GM23248 (cell line): ENCODE measurements at regions not wholly inside any gene's neighbourhood (a gene's known extent, or its start where the extent isn't known, plus 50 kb on each side); places are given as distances from the start of the nearest gene placed in this dataset.

ENCODE experiments used
- DNase-seq: peaks from one replicate; pipeline ENCODE4 v3.0.0-alpha.2; 2015
- H2AFZ ChIP-seq: fragments of 200-600 bp; sonication (generic); 2 replicates; pipeline ENCODE4 v1.6.1; 2016; ENCODE audit warnings: antibody characterized with exemption
- H3F3A ChIP-seq: fragments of 200-600 bp; sonication (generic); 2 replicates; pipeline ENCODE4 v1.6.1; 2016; ENCODE audit warnings: mild to moderate bottlenecking, antibody characterized with exemption, mixed run types; ENCODE audit not compliant: insufficient read depth
- H3K27ac ChIP-seq: fragments of 200-600 bp; sonication (generic); 2 replicates; pipeline ENCODE4 v1.5.1; 2016; ENCODE audit warnings: mild to moderate bottlenecking
- H3K27me3 ChIP-seq: fragments of 200-600 bp; sonication (generic); replicated peaks from 2 replicates; pipeline ENCODE4 v1.6.1; 2016; ENCODE audit warnings: mild to moderate bottlenecking; ENCODE audit not compliant: insufficient read depth
- H3K36me3 ChIP-seq: fragments of 200-600 bp; sonication (generic); 2 replicates; pipeline ENCODE4 v1.6.1; 2016; ENCODE audit warnings: low read depth, mild to moderate bottlenecking
- H3K4me1 ChIP-seq: fragments of 200-600 bp; sonication (generic); 2 replicates; pipeline ENCODE4 v1.6.1; 2016; ENCODE audit warnings: mild to moderate bottlenecking; ENCODE audit not compliant: insufficient read depth
- H3K4me2 ChIP-seq: fragments of 200-600 bp; sonication (generic); one replicate; pipeline ENCODE4 v1.6.1; 2016; ENCODE audit warnings: mild to moderate bottlenecking; ENCODE audit not compliant: unreplicated experiment
- H3K4me3 ChIP-seq: fragments of 200-600 bp; sonication (generic); 2 replicates; pipeline ENCODE4 v1.5.1; 2016; ENCODE audit warnings: mild to moderate bottlenecking
- H3K79me2 ChIP-seq: fragments of 200-600 bp; sonication (generic); 2 replicates; pipeline ENCODE4 v1.6.1; 2016; ENCODE audit warnings: mild to moderate bottlenecking; ENCODE audit not compliant: insufficient read depth
- H3K9ac ChIP-seq: fragments of 200-600 bp; sonication (generic); 2 replicates; pipeline ENCODE4 v1.6.1; 2016; ENCODE audit warnings: mild to moderate bottlenecking
- H3K9me2 ChIP-seq: fragments of 200-600 bp; sonication (generic); 2 replicates; pipeline ENCODE4 v1.6.1; 2016; ENCODE audit warnings: mixed run types, mild to moderate bottlenecking, moderate library complexity; ENCODE audit not compliant: insufficient read depth
- H3K9me3 ChIP-seq: fragments of 200-600 bp; sonication (generic); one replicate; pipeline ENCODE4 v1.6.1; 2017; ENCODE audit warnings: low read depth
- H4K20me1 ChIP-seq: fragments of 200-600 bp; sonication (generic); 2 replicates; pipeline ENCODE4 v1.6.0; 2016; ENCODE audit not compliant: insufficient read depth
- EZH2 ChIP-seq: fragments of 200-600 bp; sonication (generic); IDR thresholded peaks from 2 replicates; pipeline ENCODE4 v1.6.1; 2018; ENCODE audit warnings: antibody characterized with exemption, mild to moderate bottlenecking; ENCODE audit not compliant: insufficient read depth, poor library complexity, severe bottlenecking
- EZH2phosphoT487 ChIP-seq: fragments of 200-600 bp; sonication (generic); IDR thresholded peaks from 2 replicates; pipeline ENCODE4 v1.6.1; 2018; ENCODE audit warnings: antibody characterized with exemption, moderate library complexity, mild to moderate bottlenecking, low read depth; ENCODE audit not compliant: insufficient read depth
- WGBS, 2 experiments: methylation state at CpG; one replicate each; pipeline ENCODE4 v1.1.6; 2015 to 2017; ENCODE audit warnings: low lambda C conversion rate in 2 of 2, low coverage in 1 of 2; ENCODE audit errors: missing lambda C conversion rate in 2 of 2; 5-methylcytosine and 5-hydroxymethylcytosine counted together
- in situ Hi-C: fragments of 300-500 bp; cut with MboI; formaldehyde crosslinking; loops from 2 replicates; pipeline ENCODE4 v1.15.0; 2020

DNA sequence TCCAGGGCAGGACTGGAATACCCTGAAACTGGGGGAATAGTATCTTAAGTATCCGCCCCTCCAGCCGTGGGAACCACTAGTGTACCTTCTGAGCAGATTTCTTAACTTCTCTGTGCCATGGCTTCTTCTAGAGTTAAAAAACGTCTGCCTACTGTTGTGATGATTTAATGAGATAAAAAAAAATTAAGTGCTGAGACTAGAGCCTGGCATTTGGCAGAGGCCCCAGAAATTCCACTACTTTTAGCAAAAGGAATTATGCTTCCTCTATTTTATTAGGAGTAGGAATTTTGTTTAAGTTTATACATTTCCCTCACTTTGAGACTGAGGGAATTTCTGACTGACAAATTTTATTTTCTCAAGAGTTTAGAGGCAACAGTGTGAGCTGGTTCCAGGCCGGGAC lies 371.2 kb upstream of the B3GAT1 start:
- H3K9ac ChIP-seq: no peak overlapping the region
- H3K9me3 ChIP-seq: no peaks in the 10 kb centered on the region
- H3K36me3 ChIP-seq: no peaks in the 10 kb centered on the region
- H3K27me3 ChIP-seq: no peaks in the 10 kb centered on the region
- no peaks in the 10 kb centered on the region for H3K79me2 ChIP-seq
- no peak overlapping the region for H2AFZ ChIP-seq
- no peak overlapping the region for H3K27ac ChIP-seq
- H4K20me1 ChIP-seq: no peaks in the 10 kb centered on the region
- H3K4me3 ChIP-seq: no peak overlapping the region
- no peaks in the 10 kb centered on the region for H3K9me2 ChIP-seq
- H3F3A ChIP-seq: no peaks in the 10 kb centered on the region
- WGBS, 2 experiments: 5 to 6% methylated on average over 4 of the region's 4 CpGs
- in situ Hi-C loops: no loop called here
- no peak overlapping the region for H3K4me2 ChIP-seq
- no peak for DNase-seq
- no peak for TF ChIP-seq EZH2phosphoT487
- H3K4me1 ChIP-seq: no peaks in the 10 kb centered on the region

DNA sequence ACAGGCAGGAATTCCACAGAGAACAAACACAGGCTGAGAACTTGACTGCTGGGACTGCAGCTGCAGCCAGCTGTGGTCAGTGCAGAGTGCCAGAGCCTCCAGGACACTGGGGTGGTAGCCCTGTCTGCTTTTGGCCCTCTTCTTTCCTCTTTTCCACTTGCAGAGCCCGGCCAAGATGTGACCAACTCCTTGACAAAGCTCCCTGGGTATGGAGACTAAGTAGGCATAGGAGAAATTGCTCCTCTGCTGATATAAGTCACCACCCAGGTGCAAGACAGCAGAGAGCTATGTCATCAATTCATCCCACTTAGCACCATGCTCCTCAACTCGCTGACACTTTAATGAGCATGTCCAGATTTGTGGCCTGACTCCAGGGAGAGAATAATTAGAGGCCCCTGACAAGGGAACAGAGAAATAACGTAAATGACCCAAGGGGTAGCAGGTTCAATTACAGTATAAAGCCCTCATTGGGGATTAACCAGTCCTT lies 369.4 kb upstream of the B3GAT1 start:
- H3K9me2 ChIP-seq: no peaks in the 10 kb centered on the region
- no peak overlapping the region for H2AFZ ChIP-seq
- no peak overlapping the region for H3K9ac ChIP-seq
- no peaks in the 10 kb centered on the region for H4K20me1 ChIP-seq
- H3K4me2 ChIP-seq: no peak overlapping the region
- H3K4me1 ChIP-seq: no peaks in the 10 kb centered on the region
- DNase-seq: no peak
- in situ Hi-C loops: no loop called here
- H3K9me3 ChIP-seq: no peaks in the 10 kb centered on the region
- H3K4me3 ChIP-seq: no peak overlapping the region
- TF ChIP-seq EZH2phosphoT487: no peak
- TF ChIP-seq EZH2: no peak
- H3K79me2 ChIP-seq: no peaks in the 10 kb centered on the region
- H3K36me3 ChIP-seq: no peaks in the 10 kb centered on the region
- no peaks in the 10 kb centered on the region for H3K27me3 ChIP-seq
- 0 to 2% methylated on average over 3 of the region's 3 CpGs for whole genome bisulfite sequencing, 2 experiments
- H3K27ac ChIP-seq: no peak overlapping the region
- H3F3A ChIP-seq: no peaks in the 10 kb centered on the region

DNA sequence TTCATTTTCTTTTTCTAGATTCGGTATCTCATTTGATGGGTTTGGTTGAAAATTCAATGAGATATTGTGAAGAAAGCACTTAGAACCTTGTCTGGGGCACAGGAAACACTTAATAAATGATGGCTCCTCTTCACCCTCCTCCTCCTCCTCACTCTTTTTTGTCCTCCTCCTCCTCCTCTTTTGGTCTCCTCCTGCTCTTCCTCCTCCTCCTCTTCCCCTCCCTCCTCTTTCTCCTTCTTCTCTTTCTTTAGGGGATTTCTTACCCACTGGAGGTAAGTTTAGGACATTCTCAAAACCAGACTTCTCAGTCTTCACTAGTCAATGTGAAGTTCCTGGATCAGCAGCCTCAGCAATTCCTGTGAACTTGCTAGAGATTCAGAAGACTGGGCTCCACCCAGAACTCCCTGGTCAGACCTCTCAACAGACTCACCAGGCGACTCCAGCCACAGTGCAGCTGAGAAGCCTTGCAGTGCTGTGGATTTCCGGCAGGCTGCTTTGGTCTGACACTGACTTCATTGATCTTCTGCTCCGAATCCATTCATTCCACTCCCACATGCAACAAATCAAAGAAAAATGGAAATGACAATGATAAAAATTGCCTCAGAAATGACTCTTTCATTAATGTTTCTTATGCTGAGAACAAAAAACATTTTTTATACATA lies 368.6 kb upstream of the B3GAT1 start:
- H2AFZ ChIP-seq: no peak overlapping the region
- H3K9me3 ChIP-seq: no peaks in the 10 kb centered on the region
- no peak for DNase-seq
- no peaks in the 10 kb centered on the region for H3K4me1 ChIP-seq
- H4K20me1 ChIP-seq: no peaks in the 10 kb centered on the region
- no peak overlapping the region for H3K4me3 ChIP-seq
- TF ChIP-seq EZH2phosphoT487 (no peak), EZH2 (no peak)
- H3K36me3 ChIP-seq: no peaks in the 10 kb centered on the region
- no peak overlapping the region for H3K27ac ChIP-seq
- WGBS, 2 experiments: 8 to 9% methylated on average over 4 of the region's 4 CpGs
- no peak overlapping the region for H3K4me2 ChIP-seq
- H3F3A ChIP-seq: no peaks in the 10 kb centered on the region
- in situ Hi-C loops: no loop called here
- H3K9me2 ChIP-seq: no peaks in the 10 kb centered on the region
- H3K27me3 ChIP-seq: no peaks in the 10 kb centered on the region
- no peaks in the 10 kb centered on the region for H3K79me2 ChIP-seq
- no peak overlapping the region for H3K9ac ChIP-seq

DNA sequence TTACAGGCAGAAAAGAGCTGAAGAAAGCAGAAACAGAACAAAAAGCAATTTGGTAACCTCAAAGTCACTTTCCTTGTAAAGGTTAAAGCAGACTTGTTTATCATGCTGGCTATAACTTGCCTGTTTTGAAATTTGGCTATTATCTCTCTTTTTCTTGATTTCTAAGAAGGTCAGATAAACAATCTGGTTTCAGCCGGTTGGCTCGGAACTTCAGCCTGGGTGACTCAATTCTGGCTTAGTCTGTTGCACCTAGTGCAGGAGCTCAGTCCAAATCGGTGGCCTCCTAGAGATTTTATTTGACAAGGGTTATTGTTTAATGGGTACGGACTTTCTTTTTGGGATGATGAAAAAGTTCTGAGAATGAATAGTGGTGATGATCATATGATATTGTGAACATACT lies 367.1 kb upstream of the B3GAT1 start:
- Histone ChIP-seq H3K4me2 (no peak overlapping the region), H3K9me2 (no peaks in the 10 kb centered on the region), H3K79me2 (no peaks in the 10 kb centered on the region), H4K20me1 (no peaks in the 10 kb centered on the region), H3K36me3 (no peaks in the 10 kb centered on the region), H3F3A (no peaks in the 10 kb centered on the region), H3K4me3 (no peak overlapping the region), H3K27ac (no peak overlapping the region), H3K9ac (no peak overlapping the region), H3K27me3 (no peaks in the 10 kb centered on the region), H2AFZ (no peak overlapping the region), H3K4me1 (no peaks in the 10 kb centered on the region), H3K9me3 (no peaks in the 10 kb centered on the region)
- in situ Hi-C loops: no loop called here
- 18 to 20% methylated on average over 4 of the region's 4 CpGs for WGBS, 2 experiments
- DNase-seq: no peak
- TF ChIP-seq EZH2phosphoT487 (no peak), EZH2 (no peak)

DNA sequence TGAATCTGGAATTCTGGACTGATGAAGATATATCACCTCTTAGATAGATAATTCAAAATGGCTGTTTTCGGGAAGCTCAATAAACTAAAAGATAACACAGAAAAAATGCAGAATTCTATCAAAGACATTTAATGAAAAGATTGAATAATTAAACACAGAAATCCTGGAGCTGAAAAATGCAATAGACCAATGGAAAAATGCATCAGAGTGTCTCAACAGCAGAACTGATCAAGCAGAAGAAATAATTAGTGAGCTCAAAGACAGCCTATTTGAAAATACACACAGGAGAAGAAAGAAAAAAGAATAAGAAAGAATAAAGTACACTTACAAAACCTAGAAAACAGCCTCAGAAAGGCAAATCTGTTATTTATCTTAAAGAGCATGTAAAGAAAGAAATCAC lies 356.4 kb upstream of the B3GAT1 start:
- Histone ChIP-seq H3K27ac (no peak overlapping the region), H3F3A (no peaks in the 10 kb centered on the region), H2AFZ (no peak overlapping the region), H3K4me3 (no peak overlapping the region), H3K4me2 (no peak overlapping the region), H3K9me3 (no peaks in the 10 kb centered on the region), H3K27me3 (no peaks in the 10 kb centered on the region), H3K4me1 (no peaks in the 10 kb centered on the region), H3K9me2 (no peaks in the 10 kb centered on the region), H3K79me2 (no peaks in the 10 kb centered on the region), H3K36me3 (no peaks in the 10 kb centered on the region), H3K9ac (no peak overlapping the region), H4K20me1 (no peaks in the 10 kb centered on the region)
- TF ChIP-seq EZH2 (no peak), EZH2phosphoT487 (no peak)
- 31 to 73% methylated on average over 1 of the region's 1 CpG for WGBS, 2 experiments
- DNase-seq: no peak
- in situ Hi-C loops: no loop called here
